Neural cell (in vitro differentiated cells): ENCODE measurements at regions not wholly inside any gene's neighbourhood (a gene's known extent, or its start where the extent isn't known, plus 50 kb on each side); places are given as distances from the start of the nearest gene placed in this dataset.
"Not testable (repeated sequence)": the region's sequence is repeated elsewhere in the genome, so short reads cannot be mapped to it uniquely, and the experiment has no call there.

Experiments
- H2AFZ ChIP-seq: fragments of 200-600, 300-800 bp; sonication (generic), shearing (Covaris generic); 2 replicates; pipeline ENCODE4 v1.6.0; 2014; ENCODE audit warnings: low read depth, mild to moderate bottlenecking, antibody characterized with exemption, low read length, moderate library complexity
- H3F3A ChIP-seq: fragments of 200-600 bp; shearing (Covaris generic); 2 replicates; pipeline ENCODE4 v1.6.1; 2016; ENCODE audit warnings: mild to moderate bottlenecking, moderate library complexity, mixed read lengths, antibody characterized with exemption, low read length; ENCODE audit not compliant: insufficient read depth, poor library complexity, severe bottlenecking
- H3K27ac ChIP-seq: fragments of 200-600, 300-800 bp; sonication (generic), shearing (Covaris generic); 2 replicates; pipeline ENCODE4 v1.5.1; 2014; ENCODE audit warnings: mild to moderate bottlenecking, low read length, moderate library complexity
- H3K27me3 ChIP-seq: fragments of 300-800, 200-600 bp; sonication (generic), shearing (Covaris generic); 2 replicates; pipeline ENCODE4 v1.6.0; 2014; ENCODE audit warnings: mild to moderate bottlenecking, low read depth, low read length, moderate library complexity; ENCODE audit not compliant: insufficient read depth
- H3K36me3 ChIP-seq: fragments of 300-800, 200-600 bp; sonication (generic), shearing (Covaris generic); 2 replicates; pipeline ENCODE4 v1.5.1; 2014; ENCODE audit warnings: mild to moderate bottlenecking, antibody characterized with exemption, low read length, moderate library complexity; ENCODE audit not compliant: insufficient read depth
- H3K4me2 ChIP-seq: fragments of 300-800, 200-600 bp; sonication (generic), shearing (Covaris generic); 2 replicates; pipeline ENCODE4 v1.6.0; 2014; ENCODE audit warnings: mild to moderate bottlenecking, low read length
- H3K4me3 ChIP-seq: fragments of 300-800, 200-600 bp; sonication (generic), shearing (Covaris generic); 2 replicates; pipeline ENCODE4 v1.5.1; 2014; ENCODE audit warnings: mild to moderate bottlenecking, low read length, moderate library complexity
- H3K79me2 ChIP-seq: fragments of 200-600 bp; shearing (Covaris generic); replicated peaks from 2 replicates; pipeline ENCODE4 v1.6.0; 2014; ENCODE audit warnings: mild to moderate bottlenecking, low read length, moderate library complexity; ENCODE audit not compliant: insufficient read depth
- H3K9ac ChIP-seq: fragments of 300-800, 200-600 bp; sonication (generic), shearing (Covaris generic); 2 replicates; pipeline ENCODE4 v1.6.1; 2016; ENCODE audit warnings: mild to moderate bottlenecking, low read length, mixed read lengths
- H3K9me2 ChIP-seq: fragments of 200-600 bp; shearing (Covaris generic); 2 replicates; pipeline ENCODE4 v1.6.1; 2016; ENCODE audit warnings: mild to moderate bottlenecking, low read length, mixed read lengths; ENCODE audit not compliant: insufficient read depth
- H3K9me3 ChIP-seq: fragments of 200-600, 300-800 bp; sonication (generic), shearing (Covaris generic); 2 replicates; pipeline ENCODE4 v1.6.1; 2016; ENCODE audit warnings: mild to moderate bottlenecking, mixed run types, low read length, moderate library complexity, mixed read lengths
- H4K20me1 ChIP-seq: fragments of 200-600 bp; shearing (Covaris generic); 2 replicates; pipeline ENCODE4 v1.6.1; 2016; ENCODE audit warnings: mild to moderate bottlenecking, mixed run types; ENCODE audit not compliant: insufficient read depth
- CTCF ChIP-seq: fragments of 450-650 bp; IDR thresholded peaks from 2 replicates; pipeline ENCODE4 v1.5.1; 2014; ENCODE audit warnings: antibody characterized with exemption, mild to moderate bottlenecking, moderate library complexity; ENCODE audit not compliant: poor library complexity, severe bottlenecking
- EP300 ChIP-seq: fragments of 450-650 bp; conservative IDR thresholded peaks from 2 replicates; pipeline ENCODE4 v1.6.1; 2014; ENCODE audit warnings: antibody characterized with exemption, mild to moderate bottlenecking, moderate library complexity; ENCODE audit not compliant: poor library complexity, severe bottlenecking
- EZH2 ChIP-seq: fragments of 200-600, 300-800 bp; shearing (Covaris generic), sonication (generic); IDR thresholded peaks from 2 replicates; pipeline ENCODE4 v1.6.1; 2014; ENCODE audit warnings: antibody characterized with exemption, low read length, borderline replicate concordance, mild to moderate bottlenecking; ENCODE audit not compliant: insufficient read depth, poor library complexity, severe bottlenecking
- MXI1 ChIP-seq: fragments of 450-650 bp; conservative IDR thresholded peaks from 2 replicates; pipeline ENCODE4 v1.6.1; 2014; ENCODE audit warnings: antibody characterized with exemption, mild to moderate bottlenecking; ENCODE audit not compliant: poor library complexity, severe bottlenecking
- POLR2AphosphoS5 ChIP-seq: IDR thresholded peaks from 2 replicates; pipeline ENCODE4 v1.6.1; 2012
- RAD21 ChIP-seq: fragments of 450-650 bp; conservative IDR thresholded peaks from 2 replicates; pipeline ENCODE4 v1.6.1; 2014; ENCODE audit warnings: antibody characterized with exemption, mild to moderate bottlenecking, moderate library complexity
- REST ChIP-seq: IDR thresholded peaks from 2 replicates; pipeline ENCODE4 v1.6.1; 2012; ENCODE audit warnings: borderline replicate concordance
- SMC3 ChIP-seq: fragments of 450-650 bp; conservative IDR thresholded peaks from 2 replicates; pipeline ENCODE4 v1.6.1; 2014; ENCODE audit warnings: antibody characterized with exemption, mild to moderate bottlenecking, moderate library complexity; ENCODE audit not compliant: poor library complexity
- TAF1 ChIP-seq: IDR thresholded peaks from 2 replicates; pipeline ENCODE4 v1.6.1; 2012; ENCODE audit warnings: low read depth

- no peaks in the 10 kb centered on the region for H3K27me3 ChIP-seq
- H3K79me2 ChIP-seq, result no peaks in the 10 kb centered on the region
- no peaks in the 10 kb centered on the region for H3K9me3 ChIP-seq
- no peak overlapping the region for H3K27ac ChIP-seq
- H3F3A ChIP-seq, result no peaks in the 10 kb centered on the region
- no peak overlapping the region for H3K9ac ChIP-seq
- H3K4me2 ChIP-seq, result no peak overlapping the region
- no peaks in the 10 kb centered on the region for H4K20me1 ChIP-seq
- H3K4me3 ChIP-seq, result no peak overlapping the region
- no peak for TF ChIP-seq EZH2
- TF ChIP-seq POLR2AphosphoS5, result no peak
- no peak for TF ChIP-seq REST
- no peak for TF ChIP-seq SMC3
- TF ChIP-seq TAF1, result no peak
- no peak for TF ChIP-seq CTCF
- no peak for TF ChIP-seq EP300
- TF ChIP-seq RAD21, result no peak
- no peak for TF ChIP-seq MXI1
- no peaks in the 10 kb centered on the region for H3K9me2 ChIP-seq
- H2AFZ ChIP-seq, result no peak overlapping the region
- H3K36me3 ChIP-seq, result no peaks in the 10 kb centered on the region
Measured at GRCh38 chr5:99349787-99350186, 421.0 kb upstream of the CHD1 start.

- H3K27ac ChIP-seq, result no peak overlapping the region
- no peaks in the 10 kb centered on the region for H3K9me3 ChIP-seq
- H3K4me3 ChIP-seq, result no peak overlapping the region
- H3K9me2 ChIP-seq, result no peaks in the 10 kb centered on the region
- no peaks in the 10 kb centered on the region for H3F3A ChIP-seq
- no peak overlapping the region for H3K9ac ChIP-seq
- TF ChIP-seq REST (no peak), MXI1 (no peak), RAD21 (no peak), SMC3 (no peak)
- H3K79me2 ChIP-seq, result no peaks in the 10 kb centered on the region
- no peak overlapping the region for H2AFZ ChIP-seq
- H3K4me2 ChIP-seq, result no peak overlapping the region
- H3K36me3 ChIP-seq, result no peaks in the 10 kb centered on the region
- no peaks in the 10 kb centered on the region for H3K27me3 ChIP-seq
- no peaks in the 10 kb centered on the region for H4K20me1 ChIP-seq
Measured at GRCh38 chr5:99348597-99348996, 419.8 kb upstream of the CHD1 start.

GRCh38 chr5:99339758-99340157 lies 411.0 kb upstream of the CHD1 start:
- not testable (repeated sequence) for H3K27me3 ChIP-seq, H3K79me2 ChIP-seq, H3K27ac ChIP-seq, H3K4me3 ChIP-seq, H3K36me3 ChIP-seq, H3K4me2 ChIP-seq, H3K9me2 ChIP-seq, H3K9ac ChIP-seq, H4K20me1 ChIP-seq, H3F3A ChIP-seq, H2AFZ ChIP-seq, H3K9me3 ChIP-seq
